Activated naive CD4-positive, alpha-beta T cell treated with anti-CD3 and anti-CD28 coated beads, Interleukin-2, amount 50 U/mL, for 72 hours (primary cell): ENCODE measurements at regions not wholly inside any gene's neighbourhood (a gene's known extent, or its start where the extent isn't known, plus 50 kb on each side); places are given as distances from the start of the nearest gene placed in this dataset.

ENCODE experiments used
- ATAC-seq, 2 donors: fragments of 150-1000 bp; cut with Tn5 transposase; 2 replicates each; pipeline ENCODE4 v1.10.0; 2021; ENCODE audit warnings: mild to moderate bottlenecking in 2 of 2, moderate library complexity in 2 of 2
- DNase-seq, 2 donors: peaks; one replicate each; pipeline ENCODE4 v3.0.0; 2021 to 2022; ENCODE audit warnings: low spot score in 2 of 2
- H3K27ac Mint-ChIP-seq, 2 donors: one replicate each; pipeline ENCODE4 v1.8.0; 2022; ENCODE audit warnings: mild to moderate bottlenecking in 2 of 2, mixed read lengths in 2 of 2
- H3K36me3 Mint-ChIP-seq, 2 donors: one replicate each; pipeline ENCODE4 v1.8.0; 2022; ENCODE audit warnings: mixed read lengths in 2 of 2
- H3K9me3 Mint-ChIP-seq, 2 donors: one replicate each; pipeline ENCODE4 v1.8.0; 2022; ENCODE audit warnings: mixed read lengths in 2 of 2

GRCh38 chr4:11165052-11165451, 263.6 kb downstream of the HS3ST1 start:
- ATAC-seq: no peak

DNA sequence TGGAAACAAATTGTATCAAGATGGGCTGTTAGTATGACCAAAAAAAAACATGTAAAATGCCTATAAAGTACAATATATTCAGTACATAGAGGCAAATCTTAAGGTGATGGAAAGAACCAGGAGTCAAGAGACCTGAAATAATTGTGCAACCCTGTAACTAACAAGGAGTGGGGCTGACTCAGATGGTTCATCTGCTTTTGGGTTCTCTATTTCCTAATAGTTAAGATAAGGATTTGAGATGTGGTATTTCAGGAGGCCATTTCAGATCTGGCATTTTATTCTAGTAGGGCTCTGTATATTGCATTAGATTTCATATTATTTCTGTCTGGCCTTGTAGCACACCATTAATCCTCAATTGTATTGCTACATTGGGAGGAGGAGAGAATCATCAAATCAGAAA, 268.4 kb downstream of the HS3ST1 start:
- Mint-ChIP-seq H3K9me3 (peaks cover 6 to 11% of the 10 kb centered on the region in 2 donors), H3K27ac (no peak overlapping the region)

More at GRCh38 chr4:11165052-11165451, 263.6 kb downstream of the HS3ST1 start:
- DNase-seq: no peak
- peaks cover 6 to 11% of the 10 kb centered on the region in 2 donors for H3K9me3 Mint-ChIP-seq
- no peak overlapping the region for H3K27ac Mint-ChIP-seq
- peaks cover 0 to 5% of the 10 kb centered on the region in 2 donors for H3K36me3 Mint-ChIP-seq

DNA sequence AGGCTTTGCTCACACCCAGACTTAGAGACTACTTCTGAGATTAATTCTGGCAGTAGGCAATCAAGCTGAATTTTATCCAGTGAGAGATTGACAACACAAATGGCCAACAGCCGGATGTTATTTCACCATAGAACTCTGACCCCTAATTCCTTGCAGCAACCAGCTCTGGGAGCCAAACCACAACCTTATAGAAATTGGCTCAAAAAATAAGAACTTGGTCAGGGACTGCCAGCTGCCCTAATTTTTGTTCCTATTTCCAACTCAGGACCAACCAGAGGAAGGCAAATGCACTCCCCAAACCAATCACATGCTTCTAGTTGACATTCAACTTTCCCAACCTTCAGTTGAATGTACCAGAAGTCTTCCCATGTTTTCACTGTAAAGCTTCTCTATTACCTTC, 269.7 kb downstream of the HS3ST1 start:
- DNase-seq (no peak), ATAC-seq (no peak)
- Mint-ChIP-seq H3K36me3 (peaks cover 0 to 5% of the 10 kb centered on the region in 2 donors), H3K27ac (no peak overlapping the region), H3K9me3 (peaks cover 6 to 11% of the 10 kb centered on the region in 2 donors)

More for the DNA sequence above, 268.4 kb downstream of the HS3ST1 start:
- H3K36me3 Mint-ChIP-seq: peaks cover 0 to 5% of the 10 kb centered on the region in 2 donors
- DNase-seq: no peak
- ATAC-seq: no peak

DNA sequence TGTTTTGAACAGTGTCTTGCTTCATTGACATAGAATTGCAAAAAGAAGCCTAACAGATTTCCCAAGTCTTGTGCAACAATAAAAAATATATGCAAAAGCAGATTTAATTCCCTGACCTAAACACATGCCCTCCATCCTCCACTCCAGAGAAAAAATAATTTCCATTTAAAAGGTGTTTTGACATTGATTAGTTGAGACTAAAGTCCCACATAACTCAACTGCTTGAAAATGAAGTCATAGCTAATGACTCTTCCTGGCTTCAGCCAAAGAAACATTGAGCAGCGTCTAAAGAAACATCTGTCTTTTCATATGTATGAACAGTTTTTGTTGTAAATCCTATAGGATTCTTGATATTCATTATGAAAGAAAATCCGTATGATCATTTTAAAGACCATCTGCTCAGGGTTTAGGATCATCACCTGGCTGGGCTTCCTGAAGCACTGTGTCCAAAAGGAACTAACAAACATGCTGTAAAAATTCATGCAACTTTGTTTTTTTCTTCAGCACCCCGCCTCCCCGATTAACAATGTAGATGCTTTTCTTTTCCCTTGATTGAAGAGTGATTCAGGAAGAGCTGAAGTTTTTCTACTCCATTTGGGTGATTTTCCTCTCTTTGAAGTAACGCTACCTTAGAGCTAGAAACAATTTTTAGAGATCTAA, 273.4 kb downstream of the HS3ST1 start:
- H3K27ac Mint-ChIP-seq: no peak overlapping the region
- H3K9me3 Mint-ChIP-seq: no peaks in the 10 kb centered on the region
- DNase-seq: no peak
- H3K36me3 Mint-ChIP-seq: no peaks in the 10 kb centered on the region
- ATAC-seq: no peak

DNA sequence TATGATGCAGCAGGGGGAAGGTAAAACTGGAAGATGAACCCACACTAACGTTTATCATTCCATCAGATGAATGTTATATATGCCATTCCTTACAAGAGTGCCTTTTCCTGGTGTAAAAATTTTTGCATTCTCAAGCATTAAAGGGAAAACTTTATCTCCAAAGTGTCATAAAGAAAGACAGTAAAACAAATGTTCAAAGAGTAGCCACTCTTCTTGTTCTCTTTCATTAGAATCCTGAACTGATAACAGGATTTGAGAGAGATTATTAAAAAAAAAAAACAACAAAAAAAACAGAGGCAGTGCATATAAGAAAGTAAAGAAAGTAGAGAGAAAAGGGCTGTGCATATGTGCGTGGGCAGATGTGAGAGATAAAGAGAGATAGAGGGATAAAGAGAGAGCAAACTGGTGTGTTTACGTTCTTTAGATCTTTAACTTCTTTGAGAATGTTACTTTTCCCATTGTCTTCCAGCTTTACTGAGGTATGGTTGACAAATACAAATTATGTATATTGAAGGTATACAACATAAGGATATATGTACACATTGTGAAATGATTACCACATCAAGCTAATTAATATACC, 275.4 kb downstream of the HS3ST1 start:
- peaks cover 0 to 4% of the 10 kb centered on the region in 2 donors for H3K9me3 Mint-ChIP-seq

DNA sequence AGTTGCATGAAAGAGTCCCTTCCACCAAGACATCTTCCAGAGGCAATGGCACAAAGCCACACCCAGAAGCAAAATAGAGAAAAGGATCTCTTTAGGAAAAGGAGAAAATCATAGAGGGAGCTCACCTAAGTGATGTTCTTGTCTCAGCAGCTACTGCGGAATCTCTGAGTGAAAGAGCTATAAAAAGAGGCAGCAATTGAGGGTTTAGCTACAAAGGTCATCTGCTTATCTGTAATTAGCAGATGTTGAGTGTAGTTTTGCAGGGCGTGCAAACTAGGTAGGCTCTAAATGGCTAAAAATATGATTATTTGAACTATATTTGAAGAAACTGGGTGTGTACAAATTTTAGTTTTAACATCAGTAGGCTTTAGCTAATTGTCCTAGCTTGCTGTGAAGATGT, 276.0 kb downstream of the HS3ST1 start:
- DNase-seq: no peak
- Mint-ChIP-seq H3K36me3 (no peaks in the 10 kb centered on the region), H3K9me3 (peaks cover 0 to 4% of the 10 kb centered on the region in 2 donors), H3K27ac (no peak overlapping the region)
- no peak for ATAC-seq

More for the DNA sequence above, 275.4 kb downstream of the HS3ST1 start:
- no peak for DNase-seq
- H3K36me3 Mint-ChIP-seq: no peaks in the 10 kb centered on the region
- no peak for ATAC-seq
- no peak overlapping the region for H3K27ac Mint-ChIP-seq

DNA sequence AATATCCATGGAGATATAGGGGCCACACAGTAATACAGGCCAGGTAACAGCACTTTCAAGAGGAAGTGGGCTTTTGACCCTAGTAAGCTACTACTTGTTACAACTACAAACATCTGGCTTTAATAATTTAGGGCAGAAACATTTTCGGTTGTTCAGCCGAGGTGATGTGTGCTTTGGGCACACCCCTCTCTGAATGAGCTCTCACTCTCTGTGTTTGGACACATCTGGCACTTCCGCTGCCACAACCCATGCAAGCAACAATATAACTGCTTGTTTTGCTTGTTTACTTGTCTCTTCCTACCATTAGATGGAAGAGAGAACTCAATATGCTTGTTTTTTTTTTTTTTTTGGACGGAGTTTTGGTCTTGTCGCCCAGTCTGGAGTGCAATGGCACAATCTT, 277.2 kb downstream of the HS3ST1 start:
- no peak overlapping the region for H3K27ac Mint-ChIP-seq
- no peak for ATAC-seq
- H3K36me3 Mint-ChIP-seq: no peaks in the 10 kb centered on the region
- peaks cover 0 to 4% of the 10 kb centered on the region in 2 donors for H3K9me3 Mint-ChIP-seq
- DNase-seq: no peak

DNA sequence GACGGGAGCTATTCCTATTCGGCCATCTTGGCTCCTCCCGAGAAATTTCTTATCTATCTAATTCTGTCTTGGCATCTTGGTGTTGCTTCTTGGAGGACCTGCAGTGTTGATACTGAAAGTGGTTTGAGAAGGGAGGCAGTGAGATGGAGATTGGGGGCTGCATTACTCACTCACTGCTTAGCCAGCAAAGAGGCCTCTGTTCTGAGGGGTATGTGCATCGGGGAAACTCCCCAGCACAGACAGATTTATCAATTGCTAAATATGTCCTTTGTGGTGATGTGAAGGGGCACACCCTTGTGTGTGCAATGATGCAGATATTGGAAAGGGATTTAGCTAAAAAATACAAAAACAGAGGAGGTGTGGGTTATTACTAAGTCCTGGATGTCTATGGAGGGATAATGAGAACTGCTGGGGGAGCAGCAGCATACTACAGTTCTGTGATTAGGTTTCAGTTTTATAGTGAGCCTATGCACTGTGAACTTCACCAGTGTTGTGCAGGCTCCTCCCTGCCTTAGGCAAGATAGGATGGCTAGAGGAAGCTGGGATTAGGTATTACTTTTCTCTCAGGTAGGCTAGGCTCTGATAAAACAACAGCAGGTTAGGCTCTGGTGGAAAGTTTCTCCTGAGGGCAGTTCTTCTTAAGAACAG, 279.0 kb downstream of the HS3ST1 start:
- DNase-seq (no peak), ATAC-seq (no peak)
- peaks cover 0 to 4% of the 10 kb centered on the region in 2 donors for H3K9me3 Mint-ChIP-seq
- H3K36me3 Mint-ChIP-seq: no peaks in the 10 kb centered on the region
- H3K27ac Mint-ChIP-seq: no peak overlapping the region

DNA sequence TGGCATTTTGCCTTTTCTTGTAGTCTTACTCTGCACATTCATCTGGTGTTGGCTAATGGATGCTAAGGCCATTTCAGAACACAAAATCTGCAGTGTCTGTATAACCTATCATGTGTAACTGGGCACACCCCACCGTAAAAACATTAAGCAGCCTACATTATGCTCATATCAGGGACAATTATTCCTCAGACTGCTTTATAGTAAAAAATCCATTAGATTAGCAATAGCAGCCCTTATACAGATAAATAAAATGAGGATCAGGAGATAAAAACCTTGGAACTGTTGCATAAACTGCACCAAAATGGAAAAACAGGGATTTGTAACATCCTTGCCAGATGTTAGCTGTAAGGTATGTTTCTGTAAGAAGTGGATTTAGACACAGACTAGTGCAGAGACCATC, 288.8 kb downstream of the HS3ST1 start:
- Mint-ChIP-seq H3K36me3 (no peaks in the 10 kb centered on the region), H3K27ac (no peak overlapping the region), H3K9me3 (peaks cover 0 to 17% of the 10 kb centered on the region in 2 donors)
- ATAC-seq (no peak), DNase-seq (no peak)

GRCh38 chr4:11138964-11139363, 289.7 kb downstream of the HS3ST1 start:
- Mint-ChIP-seq H3K9me3 (peaks cover 0 to 17% of the 10 kb centered on the region in 2 donors), H3K27ac (no peak overlapping the region), H3K36me3 (no peaks in the 10 kb centered on the region)
- DNase-seq (no peak), ATAC-seq (no peak)

GRCh38 chr4:11134705-11135104, 294.0 kb downstream of the HS3ST1 start:
- no peak overlapping the region for H3K27ac Mint-ChIP-seq
- DNase-seq (no peak), ATAC-seq (no peak)
- H3K9me3 Mint-ChIP-seq: peaks cover 0 to 9% of the 10 kb centered on the region in 2 donors
- H3K36me3 Mint-ChIP-seq: no peaks in the 10 kb centered on the region

GRCh38 chr4:11133868-11134267, 294.8 kb downstream of the HS3ST1 start:
- Mint-ChIP-seq H3K36me3 (no peaks in the 10 kb centered on the region), H3K9me3 (peaks cover 0 to 4% of the 10 kb centered on the region in 2 donors), H3K27ac (no peak overlapping the region)
- ATAC-seq (no peak), DNase-seq (no peak)

DNA sequence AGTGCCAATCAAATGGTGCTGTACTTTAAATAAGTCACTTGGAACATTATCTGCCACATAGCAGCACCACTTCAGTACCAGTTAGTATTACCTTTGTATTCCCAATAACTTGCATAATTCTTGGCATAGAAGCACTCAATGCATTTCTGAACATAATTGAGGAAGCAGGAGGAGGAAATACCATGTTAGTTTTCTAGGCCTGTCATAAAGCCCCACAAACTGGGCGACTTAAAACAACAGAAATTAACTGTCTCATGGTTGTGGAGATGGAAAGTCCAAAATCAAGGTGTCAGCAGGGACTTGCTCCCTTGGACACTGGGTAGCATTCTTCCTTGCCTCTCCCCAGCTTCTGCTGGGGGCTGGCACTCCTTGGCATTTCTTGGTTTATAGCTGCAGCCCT, 296.2 kb downstream of the HS3ST1 start:
- Mint-ChIP-seq H3K27ac (no peak overlapping the region), H3K9me3 (no peaks in the 10 kb centered on the region), H3K36me3 (no peaks in the 10 kb centered on the region)
- ATAC-seq (no peak), DNase-seq (no peak)

- H3K9me3 Mint-ChIP-seq: no peaks in the 10 kb centered on the region
- peaks cover 0 to 1% of the 10 kb centered on the region in 2 donors for H3K36me3 Mint-ChIP-seq
- DNase-seq: no peak
- ATAC-seq: no peak
- no peak overlapping the region for H3K27ac Mint-ChIP-seq
Measured at GRCh38 chr4:11131491-11131890, 297.2 kb downstream of the HS3ST1 start.

GRCh38 chr4:11130195-11130970, 298.3 kb downstream of the HS3ST1 start:
- no peak for DNase-seq
- H3K36me3 Mint-ChIP-seq: peaks cover 0 to 7% of the 10 kb centered on the region in 2 donors
- ATAC-seq: no peak

GRCh38 chr4:11120435-11120834, 308.3 kb downstream of the HS3ST1 start:
- ATAC-seq: no peak
- no peaks in the 10 kb centered on the region for H3K36me3 Mint-ChIP-seq
- H3K9me3 Mint-ChIP-seq: peaks cover 0 to 5% of the 10 kb centered on the region in 2 donors
- H3K27ac Mint-ChIP-seq: no peak overlapping the region
- DNase-seq: no peak

More at GRCh38 chr4:11130195-11130970, 298.3 kb downstream of the HS3ST1 start:
- Mint-ChIP-seq H3K9me3 (peaks cover 0 to 5% of the 10 kb centered on the region in 2 donors), H3K27ac (no peak overlapping the region)

- Mint-ChIP-seq H3K36me3 (no peaks in the 10 kb centered on the region), H3K27ac (no peak overlapping the region), H3K9me3 (peaks cover 0 to 5% of the 10 kb centered on the region in 2 donors)
- ATAC-seq (no peak), DNase-seq (no peak)
Measured at GRCh38 chr4:11119474-11119873, 309.2 kb downstream of the HS3ST1 start.
